Mammary epithelial cell (primary cell): ENCODE measurements at regions not wholly inside any gene's neighbourhood (a gene's known extent, or its start where the extent isn't known, plus 50 kb on each side); places are given as distances from the start of the nearest gene placed in this dataset.

Experiments
- EZH2 ChIP-seq: IDR thresholded peaks from 2 replicates; pipeline ENCODE4 v1.6.1; 2012; ENCODE audit warnings: low read length, inconsistent platforms, borderline replicate concordance
- TF ChIP-seq, protein P1 (sequence below), 2 donors: IDR thresholded peaks in 1 of 2; conservative IDR thresholded peaks in 1 of 2; 2 replicates each; pipeline ENCODE4 v1.5.1; 2011 to 2012; ENCODE audit warnings: inconsistent platforms in 2 of 2, low read length in 2 of 2, mild to moderate bottlenecking in 2 of 2, control low read depth in 1 of 2, low read depth in 1 of 2; ENCODE audit not compliant: insufficient read depth in 1 of 2; ENCODE audit errors: extremely low read depth in 1 of 2

- TF ChIP-seq, protein P1, sequence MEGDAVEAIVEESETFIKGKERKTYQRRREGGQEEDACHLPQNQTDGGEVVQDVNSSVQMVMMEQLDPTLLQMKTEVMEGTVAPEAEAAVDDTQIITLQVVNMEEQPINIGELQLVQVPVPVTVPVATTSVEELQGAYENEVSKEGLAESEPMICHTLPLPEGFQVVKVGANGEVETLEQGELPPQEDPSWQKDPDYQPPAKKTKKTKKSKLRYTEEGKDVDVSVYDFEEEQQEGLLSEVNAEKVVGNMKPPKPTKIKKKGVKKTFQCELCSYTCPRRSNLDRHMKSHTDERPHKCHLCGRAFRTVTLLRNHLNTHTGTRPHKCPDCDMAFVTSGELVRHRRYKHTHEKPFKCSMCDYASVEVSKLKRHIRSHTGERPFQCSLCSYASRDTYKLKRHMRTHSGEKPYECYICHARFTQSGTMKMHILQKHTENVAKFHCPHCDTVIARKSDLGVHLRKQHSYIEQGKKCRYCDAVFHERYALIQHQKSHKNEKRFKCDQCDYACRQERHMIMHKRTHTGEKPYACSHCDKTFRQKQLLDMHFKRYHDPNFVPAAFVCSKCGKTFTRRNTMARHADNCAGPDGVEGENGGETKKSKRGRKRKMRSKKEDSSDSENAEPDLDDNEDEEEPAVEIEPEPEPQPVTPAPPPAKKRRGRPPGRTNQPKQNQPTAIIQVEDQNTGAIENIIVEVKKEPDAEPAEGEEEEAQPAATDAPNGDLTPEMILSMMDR (conservative IDR thresholded peaks at IDR 0.05 in 1 of 2, IDR thresholded peaks at IDR 0.05 in 1 of 2; ENCODE audit: extremely low read depth in 1 of 2, insufficient read depth in 1 of 2, low read depth in 1 of 2, low read length in 2 of 2), result no peak
- TF ChIP-seq EZH2, result no peak
Measured at GRCh38 chr2:236903978-236904377, 181.7 kb upstream of the COPS8 start.
